HepG2 (cell line): ENCODE measurements at regions not wholly inside any gene's neighbourhood (a gene's known extent, or its start where the extent isn't known, plus 50 kb on each side); places are given as distances from the start of the nearest gene placed in this dataset.

Experiments
- ATAC-seq: fragments of 200-7000 bp; cut with Tn5 transposase; 3 replicates; pipeline ENCODE4 v1.9.1; 2020; ENCODE audit warnings: mild to moderate bottlenecking, moderate library complexity
- BruUV-seq: library from RNA; stranded (reverse); fragments of 400-500 nt; replicated peaks from 2 replicates; lab custom pipeline; 2021; lab: Mats Ljungman, UMichigan
- CTCF ChIA-PET: fragments of 300-600 bp; formaldehyde crosslinking; extraction: SDS; loops from one replicate; lab custom pipeline; 2021; ENCODE audit warnings: low total read pairs, inconsistent platforms, low intra/inter-chr PET ratio; lab: Yijun Ruan, JAX
- POLR2A ChIA-PET: fragments of 350-600 bp; sonication (Branson Sonifier 250); formaldehyde crosslinking; loops from one replicate; lab custom pipeline; 2020; ENCODE audit warnings: antibody characterized with exemption, inconsistent platforms; lab: Yijun Ruan, JAX
- DNase-seq: peaks from one replicate; pipeline ENCODE4 v3.0.0-alpha.2; 2015; ENCODE audit warnings: low spot score
- FAIRE-seq: peaks from 3 replicates; lab custom pipeline; 2011; peaks lifted over from hg19 to GRCh38; lab: Jason Lieb, UNC
- H2AFZ ChIP-seq: one replicate; pipeline ENCODE4 v1.6.1; 2011; ENCODE audit warnings: low read length, inconsistent platforms
- H3K27ac ChIP-seq: fragments of 300-600 bp; 3 replicates; pipeline ENCODE4 v1.8.0; 2011; ENCODE audit warnings: mixed run types, mild to moderate bottlenecking, mixed read lengths, low read length, inconsistent platforms; ENCODE audit not compliant: insufficient read depth; ENCODE audit errors: extremely low read length
- H3K27me3 ChIP-seq, 2 experiments: fragments of 200-600 bp in 1 of 2; 2 replicates in 1 of 2; 3 replicates in 1 of 2; pipeline versions ENCODE4 v1.6.0 to v1.8.0; 2011; ENCODE audit warnings: low read length in 2 of 2, mild to moderate bottlenecking in 2 of 2, moderate library complexity in 2 of 2, inconsistent platforms in 1 of 2; ENCODE audit not compliant: insufficient read depth in 2 of 2, control insufficient read depth in 1 of 2
- H3K36me3 ChIP-seq, 2 experiments: fragments of 200-600 bp in 1 of 2; replicated peaks in 1 of 2; 2 replicates in 1 of 2; 3 replicates in 1 of 2; pipeline versions ENCODE4 v1.5.1 to v1.8.0; 2011; ENCODE audit warnings: low read length in 2 of 2, inconsistent platforms in 1 of 2; ENCODE audit not compliant: insufficient read depth in 2 of 2, control insufficient read depth in 1 of 2
- H3K4me1 ChIP-seq: 2 replicates; pipeline ENCODE4 v1.5.1; 2012; ENCODE audit warnings: low read length, inconsistent platforms; ENCODE audit not compliant: insufficient read depth
- H3K4me2 ChIP-seq: 2 replicates; pipeline ENCODE4 v1.6.0; 2011; ENCODE audit warnings: low read depth, low read length, inconsistent platforms
- H3K4me3 ChIP-seq, 3 experiments: fragments of 200-600 bp in 1 of 3; sonication (generic), shearing (Covaris generic) in 1 of 3; replicated peaks in 1 of 3; 2 replicates each; pipeline ENCODE4 v1.5.1; 2011 to 2016; ENCODE audit warnings: low read length in 3 of 3, inconsistent platforms in 2 of 3, low read depth in 2 of 3, mild to moderate bottlenecking in 2 of 3, control low read depth in 1 of 3, mixed read lengths in 1 of 3; ENCODE audit not compliant: insufficient read depth in 1 of 3
- H3K79me2 ChIP-seq: one replicate; pipeline ENCODE4 v1.6.1; 2011; ENCODE audit warnings: low read length, inconsistent platforms; ENCODE audit not compliant: insufficient read depth
- H3K9ac ChIP-seq: 2 replicates; pipeline ENCODE4 v1.6.0; 2011; ENCODE audit warnings: mild to moderate bottlenecking, low read depth, low read length, inconsistent platforms; ENCODE audit not compliant: insufficient read depth
- H3K9me3 ChIP-seq: 2 replicates; pipeline ENCODE4 v1.5.1; 2012; ENCODE audit warnings: mild to moderate bottlenecking, low read length
- H4K20me1 ChIP-seq: 2 replicates; pipeline ENCODE4 v1.6.0; 2011; ENCODE audit warnings: inconsistent platforms, mild to moderate bottlenecking, low read length, moderate library complexity; ENCODE audit not compliant: insufficient read depth
- HNRNPL ChIP-seq: fragments of 200-400 bp; formaldehyde crosslinking; IDR thresholded peaks from 2 replicates; pipeline ENCODE4 v1.6.1; 2017; ENCODE audit warnings: mild to moderate bottlenecking, low read depth, low read length
- HOXD1 ChIP-seq: sonication (generic); formaldehyde crosslinking; IDR thresholded peaks from 2 replicates; pipeline ENCODE4 v1.5.0; 2020; ENCODE audit warnings: missing genetic modification reagents
- NCOA5 ChIP-seq: sonication (generic); formaldehyde crosslinking; IDR thresholded peaks from 2 replicates; pipeline ENCODE4 v1.4.0; 2020; ENCODE audit warnings: missing genetic modification reagents
- NFIB ChIP-seq: sonication (generic); formaldehyde crosslinking; IDR thresholded peaks from 2 replicates; pipeline ENCODE4 v1.9.0; 2021; ENCODE audit warnings: missing genetic modification reagents, mild to moderate bottlenecking, borderline replicate concordance
- PAXIP1 ChIP-seq: sonication (generic); formaldehyde crosslinking; conservative IDR thresholded peaks from 2 replicates; pipeline ENCODE4 v1.4.0; 2020; ENCODE audit warnings: mild to moderate bottlenecking, missing genetic modification reagents, moderate library complexity
- RELA ChIP-seq: sonication (generic); formaldehyde crosslinking; IDR thresholded peaks from 2 replicates; pipeline ENCODE4 v1.4.0; 2020; ENCODE audit warnings: missing genetic modification reagents
- YEATS2 ChIP-seq: sonication (generic); formaldehyde crosslinking; IDR thresholded peaks from 2 replicates; pipeline ENCODE4 v1.4.0; 2020; ENCODE audit warnings: missing genetic modification reagents, borderline replicate concordance
- ZNF335 ChIP-seq: sonication (generic); formaldehyde crosslinking; IDR thresholded peaks from 2 replicates; pipeline ENCODE4 v1.4.0; 2020; ENCODE audit warnings: missing genetic modification reagents
- ZNF343 ChIP-seq: sonication (generic); formaldehyde crosslinking; IDR thresholded peaks from 2 replicates; pipeline ENCODE4 v1.4.0; 2020; ENCODE audit warnings: mild to moderate bottlenecking, missing genetic modification reagents
- ZNF564 ChIP-seq: sonication (generic); formaldehyde crosslinking; IDR thresholded peaks from 2 replicates; pipeline ENCODE4 v1.8.1; 2023; ENCODE audit warnings: mild to moderate bottlenecking, missing genetic modification reagents
- ZNF589 ChIP-seq: sonication (generic); formaldehyde crosslinking; conservative IDR thresholded peaks from 2 replicates; pipeline ENCODE4 v1.8.0; 2022; ENCODE audit warnings: mild to moderate bottlenecking, moderate library complexity, missing genetic modification reagents
- ZNF614 ChIP-seq: IDR thresholded peaks from 2 replicates; pipeline ENCODE4 v1.6.1; 2018; ENCODE audit warnings: missing biosample characterization, missing genetic modification reagents, inconsistent platforms, borderline replicate concordance
- WGBS: methylation state at CpG from one replicate; pipeline ENCODE4 v1.1.6; 2017; ENCODE audit warnings: low lambda C conversion rate; 5-methylcytosine and 5-hydroxymethylcytosine counted together
- in situ Hi-C: cut with HindIII; loops from 2 replicates; pipeline ENCODE4 v1.10.0; 2017; ENCODE audit warnings: low pct_unique_long_range_greater_than_20kb; ENCODE audit not compliant: extremely low pct_ligation_motif_present
- intact Hi-C: fragments of 100-400 bp; cut with micrococcal nuclease; formaldehyde crosslinking; loops from one replicate; pipeline ENCODE4 v1.10.0; 2022; ENCODE audit not compliant: unreplicated experiment

- DNase-seq: no peak
- H3K9me3 ChIP-seq: no peaks in the 10 kb centered on the region
- CTCF ChIA-PET: no interaction called here
- no peaks in the 10 kb centered on the region for H3K4me1 ChIP-seq
- no peak overlapping the region for H3K27ac ChIP-seq
- in situ Hi-C loops: no loop called here
- POLR2A ChIA-PET: no interaction called here
- no TSS peak for BruUV-seq
- ATAC-seq: no peak
- H3K79me2 ChIP-seq: no peaks in the 10 kb centered on the region
- H3K36me3 ChIP-seq: no peaks in the 10 kb centered on the region
- no peak overlapping the region for H3K4me2 ChIP-seq
- no peak overlapping the region for H2AFZ ChIP-seq
- no peak overlapping the region for H3K4me3 ChIP-seq
- TF ChIP-seq ZNF589 (CRISPR knock-in tag) (no peak), ZNF343 (CRISPR knock-in tag) (no peak), ZNF335 (no peak), RELA (CRISPR knock-in tag) (no peak), ZNF564 (CRISPR knock-in tag) (no peak), YEATS2 (CRISPR knock-in tag) (no peak), HOXD1 (CRISPR knock-in tag) (no peak), HNRNPL (no peak), ZNF614 (no peak), PAXIP1 (CRISPR knock-in tag) (no peak), NCOA5 (CRISPR knock-in tag) (no peak), NFIB (CRISPR knock-in tag) (no peak)
- FAIRE-seq: no peak
- WGBS: 0% methylated on average over 1 of the region's 1 CpG
- intact Hi-C loops: no loop called here
- no peaks in the 10 kb centered on the region; a peak in 1 of 5 replicates for H3K27me3 ChIP-seq
- no peak overlapping the region for H3K9ac ChIP-seq
- H4K20me1 ChIP-seq: no peaks in the 10 kb centered on the region
Measured at GRCh38 chr4:81571105-81571504, 99.4 kb upstream of the RASGEF1B start.
